ENCODE measurements at regions not wholly inside any gene's neighbourhood (a gene's known extent, or its start where the extent isn't known, plus 50 kb on each side); places are given as distances from the start of the nearest gene placed in this dataset.

GRCh38 chrX:151239751-151240150 is 63.4 kb downstream of the GPR50 start:
- ChIA-PET POLR2A (no interaction called here), CTCF (no interaction called here)
- Mint-ChIP-seq H3K4me1 (ENCODE audit: low read depth) (no peaks in the 10 kb centered on the region), H3K4me3 (no peak overlapping the region), H3K27ac (no peak overlapping the region), H3K9me3 (no peaks in the 10 kb centered on the region), H3K36me3 (no peaks in the 10 kb centered on the region), H3K27me3 (no peaks in the 10 kb centered on the region)
- intact Hi-C loops (cut with micrococcal nuclease) = no loop called here
- DNase-seq = no peak

DNA sequence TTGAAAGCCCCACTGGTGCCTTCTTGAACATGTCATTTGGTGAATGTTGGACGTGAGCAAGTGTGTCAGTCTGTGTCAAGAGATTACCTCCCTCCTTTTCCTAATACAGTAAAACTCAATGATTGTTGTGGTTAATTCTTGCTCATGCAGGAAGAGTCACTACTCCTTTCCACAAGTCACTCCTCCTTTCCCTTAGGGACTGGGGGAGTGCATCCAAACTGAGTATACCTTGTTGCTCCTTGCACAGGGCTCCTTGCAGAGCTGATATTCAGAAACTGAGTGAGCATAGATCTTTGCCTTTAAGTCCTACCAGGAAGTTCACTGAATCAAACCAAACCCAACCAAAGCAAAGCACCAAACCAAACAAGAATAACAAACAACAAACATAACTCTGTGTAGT is 63.9 kb downstream of the GPR50 start:
- intact Hi-C loops (cut with micrococcal nuclease) = no loop called here
- CTCF ChIA-PET = no interaction called here
- H3K4me1 Mint-ChIP-seq (ENCODE audit: low read depth) = no peaks in the 10 kb centered on the region
- POLR2A ChIA-PET = no interaction called here
- no peaks in the 10 kb centered on the region for H3K9me3 Mint-ChIP-seq
- no peak for DNase-seq
- H3K27ac Mint-ChIP-seq = no peak overlapping the region
- H3K4me3 Mint-ChIP-seq = no peak overlapping the region
- no peaks in the 10 kb centered on the region for H3K27me3 Mint-ChIP-seq
- no peaks in the 10 kb centered on the region for H3K36me3 Mint-ChIP-seq

DNA sequence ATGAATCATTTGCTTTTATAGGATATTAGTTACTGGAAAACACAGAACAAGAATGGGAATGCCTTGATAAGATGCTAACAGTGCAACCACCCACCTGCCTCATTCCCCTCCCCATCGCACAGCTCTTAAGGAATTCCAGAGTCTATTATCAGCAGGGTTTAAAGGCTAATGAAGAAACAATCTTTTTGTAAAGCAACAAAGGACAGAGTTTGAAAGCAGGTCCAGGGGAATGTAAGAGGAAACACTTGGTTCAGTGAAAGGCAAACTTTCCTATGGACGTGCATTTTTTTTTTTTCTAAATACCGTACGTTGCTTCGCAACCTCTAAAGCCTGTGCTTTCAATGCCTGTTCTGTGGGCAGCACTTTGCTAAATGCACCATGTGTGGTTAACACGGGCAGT is 92.5 kb downstream of the GPR50 start:
- POLR2A ChIA-PET = no interaction called here
- no peaks in the 10 kb centered on the region for H3K4me1 Mint-ChIP-seq (ENCODE audit: low read depth)
- no peak overlapping the region for H3K27ac Mint-ChIP-seq
- H3K4me3 Mint-ChIP-seq = no peak overlapping the region
- no peaks in the 10 kb centered on the region for H3K36me3 Mint-ChIP-seq
- no peaks in the 10 kb centered on the region for H3K27me3 Mint-ChIP-seq
- CTCF ChIA-PET = no interaction called here
- intact Hi-C loops (cut with micrococcal nuclease) = no loop called here
- no peak for DNase-seq
- H3K9me3 Mint-ChIP-seq = no peaks in the 10 kb centered on the region

GRCh38 chrX:151279161-151279560 is 102.8 kb downstream of the GPR50 start:
- ChIA-PET POLR2A (no interaction called here), CTCF (no interaction called here)
- H3K36me3 Mint-ChIP-seq = no peaks in the 10 kb centered on the region
- no peaks in the 10 kb centered on the region for H3K27me3 Mint-ChIP-seq
- H3K27ac Mint-ChIP-seq = no peak overlapping the region
- H3K4me1 Mint-ChIP-seq (ENCODE audit: low read depth) = no peaks in the 10 kb centered on the region
- no peak overlapping the region for H3K4me3 Mint-ChIP-seq
- intact Hi-C loops (cut with micrococcal nuclease) = no loop called here
- H3K9me3 Mint-ChIP-seq = no peaks in the 10 kb centered on the region
- DNase-seq = no peak

DNA sequence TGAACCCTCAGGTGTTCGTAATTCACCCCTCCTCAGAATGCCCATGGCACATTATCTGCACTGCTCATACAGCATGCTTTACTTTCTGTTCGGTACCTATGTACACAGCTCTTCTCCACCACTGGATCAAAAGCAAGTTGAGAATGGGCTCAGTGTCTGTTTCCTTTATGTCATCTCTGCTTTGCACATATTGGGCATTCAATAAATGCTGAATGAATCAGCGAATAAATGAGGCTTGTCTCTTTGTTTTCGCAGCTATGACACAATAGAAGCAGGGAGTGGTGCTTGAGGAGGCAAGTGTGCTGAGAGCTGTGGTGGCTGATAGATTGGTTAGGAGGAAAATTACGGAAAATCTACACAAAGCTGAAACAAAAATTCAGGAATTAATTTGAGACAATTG is 109.1 kb upstream of the VMA21 start:
- ChIA-PET CTCF (no interaction called here), POLR2A (no interaction called here)
- Mint-ChIP-seq H3K9me3 (no peaks in the 10 kb centered on the region), H3K4me1 (ENCODE audit: low read depth) (no peaks in the 10 kb centered on the region), H3K27ac (no peak overlapping the region), H3K36me3 (no peaks in the 10 kb centered on the region), H3K4me3 (no peak overlapping the region), H3K27me3 (no peaks in the 10 kb centered on the region)
- intact Hi-C loops (cut with micrococcal nuclease) = no loop called here
- no peak for DNase-seq

GRCh38 chrX:151323054-151323453 is 74.0 kb upstream of the VMA21 start:
- DNase-seq = no peak
- intact Hi-C loops (cut with micrococcal nuclease) = no loop called here
- Mint-ChIP-seq H3K4me1 (ENCODE audit: low read depth) (no peaks in the 10 kb centered on the region), H3K36me3 (no peaks in the 10 kb centered on the region), H3K9me3 (no peaks in the 10 kb centered on the region), H3K27me3 (no peaks in the 10 kb centered on the region), H3K27ac (no peak overlapping the region), H3K4me3 (no peak overlapping the region)
- CTCF ChIA-PET = interaction anchor here (1.0 kb wide), 1 partner anchor 166 kb away, joined by 3 read pairs; no protein-coding TSS in a partner anchor
- POLR2A ChIA-PET = no interaction called here

GRCh38 chrX:151336809-151337208 is 60.2 kb upstream of the VMA21 start:
- H3K9me3 Mint-ChIP-seq = no peaks in the 10 kb centered on the region
- H3K27ac Mint-ChIP-seq = no peak overlapping the region
- intact Hi-C loops (cut with micrococcal nuclease) = no loop called here
- H3K27me3 Mint-ChIP-seq = no peaks in the 10 kb centered on the region
- H3K36me3 Mint-ChIP-seq = no peaks in the 10 kb centered on the region
- no peaks in the 10 kb centered on the region for H3K4me1 Mint-ChIP-seq (ENCODE audit: low read depth)
- ChIA-PET POLR2A (no interaction called here), CTCF (no interaction called here)
- no peak for DNase-seq
- no peak overlapping the region for H3K4me3 Mint-ChIP-seq

DNA sequence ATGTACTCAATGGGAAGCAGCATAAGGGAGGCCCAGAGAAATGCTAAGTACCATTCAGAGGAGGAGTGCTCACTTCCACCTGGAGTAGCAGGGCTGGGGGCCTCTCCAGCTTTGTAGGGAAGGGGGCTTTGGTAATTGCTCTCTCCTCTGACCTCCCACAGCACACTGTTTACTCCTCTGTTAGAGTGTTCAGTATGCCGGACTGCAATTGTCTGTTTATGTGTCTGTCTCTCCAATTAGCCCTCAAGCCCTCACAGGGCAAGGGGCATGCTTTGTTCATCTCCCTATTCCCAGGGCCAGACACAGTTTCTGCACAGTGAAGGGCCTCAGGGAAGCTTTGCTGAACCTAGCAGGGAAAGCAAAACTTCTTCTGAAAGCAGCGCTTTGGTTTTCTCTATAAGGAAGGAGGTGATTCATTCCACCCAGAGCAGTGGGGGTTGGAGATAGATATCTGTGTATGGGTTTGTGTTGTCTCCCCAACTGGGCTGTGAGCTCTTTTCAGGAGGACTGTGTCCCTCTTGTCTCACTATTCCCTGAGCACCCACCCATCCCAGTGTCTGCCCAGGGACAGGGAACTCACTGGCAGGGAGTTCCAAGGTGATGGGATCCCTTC is 50.0 kb upstream of the VMA21 start:
- no peaks in the 10 kb centered on the region for H3K9me3 Mint-ChIP-seq
- ChIA-PET CTCF (no interaction called here), POLR2A (no interaction called here)
- no peak for DNase-seq
- intact Hi-C loops (cut with micrococcal nuclease) = no loop called here
- H3K4me3 Mint-ChIP-seq = no peak overlapping the region
- no peak overlapping the region for H3K27ac Mint-ChIP-seq
- H3K36me3 Mint-ChIP-seq = no peaks in the 10 kb centered on the region
- peaks cover 5% of the 10 kb centered on the region for H3K27me3 Mint-ChIP-seq
- H3K4me1 Mint-ChIP-seq (ENCODE audit: low read depth) = peaks cover 3% of the 10 kb centered on the region

Measured in activated CD4-positive, alpha-beta memory T cell treated with anti-CD3 and anti-CD28 coated beads for 36 hours (primary cell).